ENCODE measurements at regions not wholly inside any gene's neighbourhood (a gene's known extent, or its start where the extent isn't known, plus 50 kb on each side); places are given as distances from the start of the nearest gene placed in this dataset.

DNA sequence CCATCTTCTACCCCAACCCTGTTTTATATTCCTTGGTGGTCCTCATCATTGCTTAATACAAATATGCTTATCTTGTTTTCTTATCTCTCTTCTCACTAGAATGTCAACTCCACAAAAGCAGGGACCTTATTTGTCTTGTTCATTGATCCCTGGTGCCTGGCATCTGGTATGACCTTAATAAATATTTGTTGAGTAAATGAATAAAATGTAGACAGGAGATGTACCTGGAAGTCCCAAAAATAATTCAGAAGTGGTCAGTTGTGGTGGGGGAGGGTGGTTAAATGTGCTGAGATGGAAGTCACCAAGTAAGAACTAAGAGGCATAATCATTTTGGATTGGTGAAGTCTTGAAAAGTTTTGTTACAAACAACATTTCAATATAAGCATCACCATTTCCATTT lies 214.8 kb upstream of the MPPED2 start:
- H3K9me3 ChIP-seq, result no peaks in the 10 kb centered on the region
- DNase-seq (ENCODE audit: low read depth in 1 of 2, low spot score in 1 of 2), result no peak
- TF ChIP-seq RCOR1 (IDR thresholded peaks at IDR 0.05; ENCODE audit: low read depth, low read length), result no peak
- no peak for TF ChIP-seq ZSCAN20 (CRISPR knock-in tag; IDR thresholded peaks at IDR 0.05)
- no peak for TF ChIP-seq ZC3H11A (IDR thresholded peaks at IDR 0.05)
- TF ChIP-seq CHD4 (IDR thresholded peaks at IDR 0.05; ENCODE audit: borderline replicate concordance), result no peak
- TF ChIP-seq NFE2L2 (conservative IDR thresholded peaks at IDR 0.05; ENCODE audit: low read length), result no peak
- TF ChIP-seq RNF2 (IDR thresholded peaks at IDR 0.05; ENCODE audit: borderline replicate concordance, low read depth), result no peak
- no peak for TF ChIP-seq SMC3 (IDR thresholded peaks at IDR 0.05)
- TF ChIP-seq JUN (IDR thresholded peaks at IDR 0.05), result no peak
- TF ChIP-seq BHLHE40 (IDR thresholded peaks at IDR 0.05; ENCODE audit: low read depth, low read length), result no peak
- no peak for TF ChIP-seq FOXS1 (CRISPR knock-in tag; IDR thresholded peaks at IDR 0.05)
- no peak for TF ChIP-seq EHMT2 (IDR thresholded peaks at IDR 0.05; ENCODE audit: low read depth)
- no peak for TF ChIP-seq CBX8 (IDR thresholded peaks at IDR 0.05)
- no peak for TF ChIP-seq CHD2 (IDR thresholded peaks at IDR 0.05; ENCODE audit: low read length, partially characterized antibody)
- no peak for TF ChIP-seq HEYL (CRISPR knock-in tag; IDR thresholded peaks at IDR 0.05)
- TF ChIP-seq, protein P1, sequence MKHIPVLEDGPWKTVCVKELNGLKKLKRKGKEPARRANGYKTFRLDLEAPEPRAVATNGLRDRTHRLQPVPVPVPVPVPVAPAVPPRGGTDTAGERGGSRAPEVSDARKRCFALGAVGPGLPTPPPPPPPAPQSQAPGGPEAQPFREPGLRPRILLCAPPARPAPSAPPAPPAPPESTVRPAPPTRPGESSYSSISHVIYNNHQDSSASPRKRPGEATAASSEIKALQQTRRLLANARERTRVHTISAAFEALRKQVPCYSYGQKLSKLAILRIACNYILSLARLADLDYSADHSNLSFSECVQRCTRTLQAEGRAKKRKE (CRISPR knock-in tag; IDR thresholded peaks at IDR 0.05; ENCODE audit: low read depth), result no peak
- no peak for TF ChIP-seq TFCP2L1 (CRISPR knock-in tag; IDR thresholded peaks at IDR 0.05)
- no peak for TF ChIP-seq HOXB13 (CRISPR knock-in tag; IDR thresholded peaks at IDR 0.05; ENCODE audit: low read depth)
- TF ChIP-seq RARB (CRISPR knock-in tag; IDR thresholded peaks at IDR 0.05), result no peak
- no peak for ATAC-seq
- H3K4me3 ChIP-seq, result no peak overlapping the region
- no peak for FAIRE-seq
- POLR2A ChIA-PET, result no interaction called here
- H3K4me1 ChIP-seq, result no peaks in the 10 kb centered on the region
- CTCF ChIA-PET, result no interaction called here
- H3K27ac ChIP-seq, result no peak overlapping the region
- no peak overlapping the region for H3K4me2 ChIP-seq

DNA sequence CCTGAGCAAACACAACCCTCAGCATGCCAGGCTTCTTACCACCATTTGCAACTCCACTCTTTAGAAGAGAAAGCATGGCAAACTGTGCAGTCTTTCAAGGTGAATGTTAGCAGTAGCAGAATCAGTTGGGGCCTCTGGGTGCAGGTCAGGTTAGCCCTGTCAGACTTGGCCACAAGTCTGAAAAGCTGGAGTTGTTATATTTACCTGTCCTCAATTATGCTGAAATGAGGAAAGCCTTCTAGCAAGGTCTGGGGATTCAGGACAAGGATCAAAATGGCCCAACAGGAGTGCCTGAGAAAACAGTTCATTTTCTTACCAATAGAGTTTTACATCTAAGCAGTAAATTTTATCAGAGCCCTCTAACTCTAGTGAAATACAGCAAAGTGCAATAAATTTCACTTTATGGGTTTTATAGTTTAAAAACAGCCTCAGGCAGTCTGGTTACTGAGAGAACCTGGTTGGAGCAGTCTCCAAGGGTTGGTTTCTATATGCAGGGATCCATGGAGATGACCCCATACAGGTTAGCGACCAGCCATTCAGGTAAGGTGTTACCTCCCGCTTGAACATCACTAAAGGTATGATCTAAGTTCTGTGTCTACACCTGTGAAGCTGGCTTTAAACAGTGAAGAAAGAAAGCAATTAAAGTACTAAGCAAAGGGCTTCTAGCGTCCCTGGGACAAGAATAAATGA lies 212.5 kb upstream of the MPPED2 start:
- CTCF ChIA-PET, result interaction anchor here (0.6 kb wide), 1 partner anchor 12 kb away, joined by 3 read pairs; no protein-coding TSS in a partner anchor
- no peak for FAIRE-seq

More for the DNA sequence above, 212.5 kb upstream of the MPPED2 start:
- Histone ChIP-seq H3K9me3 (no peaks in the 10 kb centered on the region), H3K4me2 (no peak overlapping the region), H3K27ac (no peak overlapping the region), H3K4me3 (no peak overlapping the region), H3K4me1 (no peaks in the 10 kb centered on the region)
- TF ChIP-seq EHF (CRISPR knock-in tag; IDR thresholded peaks at IDR 0.05) (no peak), NFE2L2 (conservative IDR thresholded peaks at IDR 0.05; ENCODE audit: low read length) (no peak), TFCP2L1 (CRISPR knock-in tag; IDR thresholded peaks at IDR 0.05) (no peak), HOXB13 (CRISPR knock-in tag; IDR thresholded peaks at IDR 0.05; ENCODE audit: low read depth) (no peak), KDM1A (IDR thresholded peaks at IDR 0.05; ENCODE audit: low read depth) (no peak), PHF8 (IDR thresholded peaks at IDR 0.05; ENCODE audit: borderline replicate concordance, low read depth) (no peak), RFX5 (IDR thresholded peaks at IDR 0.05) (no peak), GATA3 (IDR thresholded peaks at IDR 0.05; ENCODE audit: borderline replicate concordance) (no peak), POLR2A (IDR thresholded peaks at IDR 0.05; ENCODE audit: low read length) (no peak), JUN (IDR thresholded peaks at IDR 0.05) (no peak), NPAS2 (CRISPR knock-in tag; IDR thresholded peaks at IDR 0.05; ENCODE audit: borderline replicate concordance) (no peak), MAZ (IDR thresholded peaks at IDR 0.05; ENCODE audit: borderline replicate concordance, low read depth, low read length) (no peak), RARB (CRISPR knock-in tag; IDR thresholded peaks at IDR 0.05) (no peak), TP53 (CRISPR knock-in tag; IDR thresholded peaks at IDR 0.05) (no peak), ZC3H11A (IDR thresholded peaks at IDR 0.05) (no peak), SREBF2 (IDR thresholded peaks at IDR 0.05) (no peak)
- TF ChIP-seq, protein P2, sequence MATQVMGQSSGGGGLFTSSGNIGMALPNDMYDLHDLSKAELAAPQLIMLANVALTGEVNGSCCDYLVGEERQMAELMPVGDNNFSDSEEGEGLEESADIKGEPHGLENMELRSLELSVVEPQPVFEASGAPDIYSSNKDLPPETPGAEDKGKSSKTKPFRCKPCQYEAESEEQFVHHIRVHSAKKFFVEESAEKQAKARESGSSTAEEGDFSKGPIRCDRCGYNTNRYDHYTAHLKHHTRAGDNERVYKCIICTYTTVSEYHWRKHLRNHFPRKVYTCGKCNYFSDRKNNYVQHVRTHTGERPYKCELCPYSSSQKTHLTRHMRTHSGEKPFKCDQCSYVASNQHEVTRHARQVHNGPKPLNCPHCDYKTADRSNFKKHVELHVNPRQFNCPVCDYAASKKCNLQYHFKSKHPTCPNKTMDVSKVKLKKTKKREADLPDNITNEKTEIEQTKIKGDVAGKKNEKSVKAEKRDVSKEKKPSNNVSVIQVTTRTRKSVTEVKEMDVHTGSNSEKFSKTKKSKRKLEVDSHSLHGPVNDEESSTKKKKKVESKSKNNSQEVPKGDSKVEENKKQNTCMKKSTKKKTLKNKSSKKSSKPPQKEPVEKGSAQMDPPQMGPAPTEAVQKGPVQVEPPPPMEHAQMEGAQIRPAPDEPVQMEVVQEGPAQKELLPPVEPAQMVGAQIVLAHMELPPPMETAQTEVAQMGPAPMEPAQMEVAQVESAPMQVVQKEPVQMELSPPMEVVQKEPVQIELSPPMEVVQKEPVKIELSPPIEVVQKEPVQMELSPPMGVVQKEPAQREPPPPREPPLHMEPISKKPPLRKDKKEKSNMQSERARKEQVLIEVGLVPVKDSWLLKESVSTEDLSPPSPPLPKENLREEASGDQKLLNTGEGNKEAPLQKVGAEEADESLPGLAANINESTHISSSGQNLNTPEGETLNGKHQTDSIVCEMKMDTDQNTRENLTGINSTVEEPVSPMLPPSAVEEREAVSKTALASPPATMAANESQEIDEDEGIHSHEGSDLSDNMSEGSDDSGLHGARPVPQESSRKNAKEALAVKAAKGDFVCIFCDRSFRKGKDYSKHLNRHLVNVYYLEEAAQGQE (IDR thresholded peaks at IDR 0.05), result no peak
- TF ChIP-seq, protein P3, sequence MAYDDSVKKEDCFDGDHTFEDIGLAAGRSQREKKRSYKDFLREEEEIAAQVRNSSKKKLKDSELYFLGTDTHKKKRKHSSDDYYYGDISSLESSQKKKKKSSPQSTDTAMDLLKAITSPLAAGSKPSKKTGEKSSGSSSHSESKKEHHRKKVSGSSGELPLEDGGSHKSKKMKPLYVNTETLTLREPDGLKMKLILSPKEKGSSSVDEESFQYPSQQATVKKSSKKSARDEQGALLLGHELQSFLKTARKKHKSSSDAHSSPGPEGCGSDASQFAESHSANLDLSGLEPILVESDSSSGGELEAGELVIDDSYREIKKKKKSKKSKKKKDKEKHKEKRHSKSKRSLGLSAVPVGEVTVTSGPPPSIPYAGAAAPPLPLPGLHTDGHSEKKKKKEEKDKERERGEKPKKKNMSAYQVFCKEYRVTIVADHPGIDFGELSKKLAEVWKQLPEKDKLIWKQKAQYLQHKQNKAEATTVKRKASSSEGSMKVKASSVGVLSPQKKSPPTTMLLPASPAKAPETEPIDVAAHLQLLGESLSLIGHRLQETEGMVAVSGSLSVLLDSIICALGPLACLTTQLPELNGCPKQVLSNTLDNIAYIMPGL (CRISPR knock-in tag; IDR thresholded peaks at IDR 0.05; ENCODE audit: borderline replicate concordance), result no peak
- TF ChIP-seq, protein P4, sequence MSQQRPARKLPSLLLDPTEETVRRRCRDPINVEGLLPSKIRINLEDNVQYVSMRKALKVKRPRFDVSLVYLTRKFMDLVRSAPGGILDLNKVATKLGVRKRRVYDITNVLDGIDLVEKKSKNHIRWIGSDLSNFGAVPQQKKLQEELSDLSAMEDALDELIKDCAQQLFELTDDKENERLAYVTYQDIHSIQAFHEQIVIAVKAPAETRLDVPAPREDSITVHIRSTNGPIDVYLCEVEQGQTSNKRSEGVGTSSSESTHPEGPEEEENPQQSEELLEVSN (IDR thresholded peaks at IDR 0.05; ENCODE audit: borderline replicate concordance, low read depth), result no peak
- DNase-seq (ENCODE audit: low read depth in 1 of 2, low spot score in 1 of 2) (no peak), ATAC-seq (no peak)
- 3% methylated on average over 3 of the region's 3 CpGs for WGBS (ENCODE audit: missing lambda C conversion rate)
- POLR2A ChIA-PET, result no interaction called here
